A673 (cell line): ENCODE measurements at regions not wholly inside any gene's neighbourhood (a gene's known extent, or its start where the extent isn't known, plus 50 kb on each side); places are given as distances from the start of the nearest gene placed in this dataset.

Experiments used
- CTCF ChIP-seq: fragments of 300-800, 200-600 bp; sonication (generic); conservative IDR thresholded peaks from 2 replicates; pipeline ENCODE4 v1.5.1; 2017; ENCODE audit warnings: low read depth, mild to moderate bottlenecking, antibody characterized with exemption, low read length, moderate library complexity, mixed read lengths
- EZH2 ChIP-seq: fragments of 200-600 bp; sonication (generic); IDR thresholded peaks from 2 replicates; pipeline ENCODE4 v1.6.1; 2017; ENCODE audit warnings: borderline replicate concordance, low read depth, mild to moderate bottlenecking, mixed read lengths, antibody characterized with exemption, low read length; ENCODE audit not compliant: poor library complexity, severe bottlenecking

GRCh38 chr7:41029072-41029499, 673.8 kb downstream of the INHBA start:
- no peak for TF ChIP-seq CTCF
- no peak for TF ChIP-seq EZH2
